ENCODE measurements at regions not wholly inside any gene's neighbourhood (a gene's known extent, or its start where the extent isn't known, plus 50 kb on each side); places are given as distances from the start of the nearest gene placed in this dataset.
"Not testable (repeated sequence)": the region's sequence is repeated elsewhere in the genome, so short reads cannot be mapped to it uniquely, and the experiment has no call there.

DNA sequence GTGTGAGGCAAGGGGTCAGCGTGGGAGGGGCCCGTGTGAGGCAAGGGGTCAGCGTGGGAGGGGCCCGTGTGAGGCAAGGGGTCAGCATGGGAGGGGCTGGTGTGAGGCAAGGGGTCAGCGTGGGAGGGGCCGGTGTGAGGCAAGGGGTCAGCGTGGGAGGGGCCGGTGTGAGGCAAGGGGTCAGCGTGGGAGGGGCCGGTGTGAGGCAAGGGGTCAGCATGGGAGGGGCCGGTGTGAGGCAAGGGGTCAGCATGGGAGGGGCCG is 119.2 kb downstream of the SEPTIN14 start:
- not testable (repeated sequence) for DNase-seq

DNA sequence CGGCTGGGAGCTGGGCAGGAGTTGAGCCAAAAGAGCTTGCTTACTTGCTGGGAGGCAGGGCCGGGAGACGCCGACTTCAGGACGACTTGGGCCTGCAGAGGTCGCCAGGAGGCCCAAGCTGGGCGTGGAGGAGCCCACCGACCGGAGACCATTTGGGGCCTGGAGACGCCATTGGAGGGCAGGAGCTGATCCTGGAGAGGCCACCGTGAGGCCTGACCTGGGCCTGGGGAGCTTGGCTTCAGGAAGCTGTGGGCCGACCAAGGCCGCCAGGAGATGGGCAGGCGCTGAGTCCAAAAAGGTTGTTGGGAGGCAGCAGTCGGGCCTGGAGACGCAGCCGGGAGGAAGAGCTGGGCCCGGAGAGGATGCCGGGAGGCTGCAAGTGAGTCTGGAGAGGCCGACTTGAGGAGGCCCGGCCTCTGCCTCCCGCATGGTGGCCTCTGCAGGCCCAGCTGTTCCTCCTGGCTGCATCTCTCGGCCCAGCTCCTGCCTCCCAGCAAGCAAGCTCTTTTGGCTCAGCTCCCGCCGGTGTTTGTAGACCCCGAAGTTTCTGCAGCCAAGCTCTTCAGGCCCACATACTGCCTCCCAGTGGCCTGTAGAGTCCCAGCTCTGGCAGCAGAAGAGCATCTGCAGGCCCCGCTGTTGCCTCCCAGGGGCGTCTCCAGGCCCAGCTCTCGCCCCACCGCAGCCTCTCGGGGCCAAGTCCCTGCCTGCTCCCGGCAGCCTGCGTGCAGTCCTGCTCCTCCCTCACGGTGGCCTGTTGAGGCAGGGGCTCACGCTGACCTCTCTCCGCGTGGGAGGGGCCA is 119.7 kb downstream of the SEPTIN14 start:
- DNase-seq, result not testable (repeated sequence)

DNA sequence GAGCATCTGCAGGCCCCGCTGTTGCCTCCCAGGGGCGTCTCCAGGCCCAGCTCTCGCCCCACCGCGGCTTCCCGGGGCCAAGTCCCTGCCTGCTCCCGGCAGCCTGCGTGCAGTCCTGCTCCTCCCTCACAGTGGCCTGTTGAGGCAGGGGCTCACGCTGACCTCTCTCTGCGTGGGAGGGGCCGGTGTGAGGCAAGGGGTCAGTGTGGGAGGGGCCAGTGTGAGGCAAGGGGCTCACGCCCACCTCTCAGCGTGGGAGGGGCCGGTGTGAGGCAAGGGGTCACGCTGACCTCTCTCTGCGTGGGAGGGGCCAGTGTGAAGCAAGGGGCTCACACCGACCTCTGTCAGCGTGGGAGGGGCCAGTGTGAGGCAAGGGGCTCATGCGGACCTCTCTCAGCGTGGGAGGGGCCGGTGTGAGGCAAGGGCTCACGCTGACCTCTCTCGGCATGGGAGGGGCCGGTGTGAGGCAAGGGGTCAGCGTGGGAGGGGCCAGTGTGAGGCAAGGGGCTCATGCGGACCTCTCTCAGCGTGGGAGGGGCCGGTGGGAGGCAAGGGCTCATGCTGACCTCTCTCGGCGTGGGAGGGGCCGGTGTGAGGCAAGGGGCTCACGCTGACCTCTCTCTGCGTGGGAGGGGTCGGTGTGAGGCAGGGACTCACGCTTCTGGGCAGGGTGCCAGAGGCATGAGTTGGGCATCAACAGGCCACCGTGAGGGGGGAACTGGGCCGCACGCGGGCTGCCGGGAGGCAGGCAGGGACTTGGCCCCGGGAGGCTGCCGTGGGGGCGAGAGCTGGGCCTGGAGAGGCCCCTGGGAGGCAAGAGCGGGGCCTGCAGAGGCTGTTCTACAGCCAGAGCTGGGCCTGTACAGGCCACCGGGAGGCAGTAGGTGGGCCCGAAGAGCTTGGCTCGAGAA is 120.6 kb downstream of the SEPTIN14 start:
- DNase-seq, result not testable (repeated sequence)

DNA sequence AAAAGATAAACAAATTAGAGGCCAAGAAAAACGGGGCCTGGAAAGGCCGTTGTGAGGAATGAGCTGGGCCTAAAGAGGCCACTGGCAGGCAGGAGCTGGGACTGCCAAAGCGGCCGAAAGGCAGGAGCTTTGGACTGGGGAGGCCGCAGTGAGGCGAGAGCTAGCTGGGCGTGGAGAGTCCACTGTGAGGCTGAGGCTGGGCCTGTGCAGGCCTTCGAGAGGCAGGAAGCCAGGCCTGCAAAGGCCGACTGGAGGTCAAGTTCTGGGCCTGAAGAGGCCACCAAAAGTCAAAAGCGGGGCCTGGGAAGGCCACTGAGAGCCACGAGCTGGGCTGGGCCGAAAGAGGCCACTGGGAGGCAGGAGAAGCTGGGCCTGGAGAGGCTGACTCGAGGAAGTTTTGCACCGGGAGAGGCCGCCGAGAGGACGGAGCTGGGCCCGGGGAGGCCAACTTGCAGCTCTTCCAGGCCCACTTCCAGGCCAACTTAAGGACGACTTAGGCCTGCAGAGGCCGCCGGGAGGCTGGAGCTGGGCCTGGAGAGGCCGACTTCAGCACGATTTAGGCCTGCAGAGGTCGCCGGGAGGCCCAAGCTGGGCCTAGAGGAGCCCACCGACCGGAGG is 121.8 kb downstream of the SEPTIN14 start:
- DNase-seq, result not testable (repeated sequence)

DNA sequence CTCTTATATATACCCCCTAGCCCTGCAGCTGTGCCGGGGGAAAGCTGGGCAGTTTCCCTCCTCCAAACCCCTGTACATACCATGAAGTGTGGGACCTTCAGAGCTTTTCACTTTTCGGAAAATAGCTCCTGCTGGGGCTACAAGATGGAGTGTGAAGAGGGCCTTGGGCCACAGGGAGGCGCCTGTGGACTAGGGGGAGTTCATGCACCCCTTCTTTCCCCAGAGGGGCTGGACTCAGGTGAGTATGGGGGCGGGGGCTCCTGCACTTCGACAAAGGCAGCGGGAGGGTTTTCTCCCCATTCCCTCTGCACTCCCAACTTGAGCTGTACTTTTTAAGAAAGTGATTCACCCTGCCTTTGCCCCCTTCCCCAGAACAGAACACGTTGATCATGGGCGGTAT is 122.5 kb downstream of the SEPTIN14 start:
- DNase-seq, result not testable (repeated sequence)

DNA sequence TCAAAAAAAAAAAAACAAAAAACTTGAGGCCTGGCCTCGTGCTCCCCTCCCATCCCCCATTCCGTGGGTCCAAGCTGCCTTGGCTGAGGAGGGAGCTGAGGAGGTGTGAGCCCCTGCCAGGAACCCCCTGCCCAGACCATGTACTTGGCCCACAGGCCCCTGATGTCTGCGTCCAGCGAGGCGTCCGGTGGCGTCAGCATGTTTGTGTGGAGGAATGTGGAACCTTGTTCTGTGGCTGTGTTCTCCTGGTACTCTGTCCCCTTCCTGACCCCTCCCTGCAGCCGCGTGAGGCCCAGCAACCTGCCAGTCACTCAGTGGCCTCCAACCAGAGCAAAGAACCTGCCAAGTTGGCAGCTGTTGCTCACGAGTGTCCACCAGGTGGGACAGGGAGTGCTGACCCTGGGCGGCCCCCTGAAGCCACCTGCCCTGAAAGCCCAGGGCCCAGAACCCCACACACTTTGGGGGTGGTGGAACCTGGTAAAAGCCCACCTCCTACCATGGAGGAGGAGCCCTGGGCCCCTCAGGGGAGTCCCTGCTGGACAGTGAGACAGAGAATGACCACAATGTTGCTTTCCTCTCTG is 125.8 kb downstream of the SEPTIN14 start:
- DNase-seq, result not testable (repeated sequence)

DNA sequence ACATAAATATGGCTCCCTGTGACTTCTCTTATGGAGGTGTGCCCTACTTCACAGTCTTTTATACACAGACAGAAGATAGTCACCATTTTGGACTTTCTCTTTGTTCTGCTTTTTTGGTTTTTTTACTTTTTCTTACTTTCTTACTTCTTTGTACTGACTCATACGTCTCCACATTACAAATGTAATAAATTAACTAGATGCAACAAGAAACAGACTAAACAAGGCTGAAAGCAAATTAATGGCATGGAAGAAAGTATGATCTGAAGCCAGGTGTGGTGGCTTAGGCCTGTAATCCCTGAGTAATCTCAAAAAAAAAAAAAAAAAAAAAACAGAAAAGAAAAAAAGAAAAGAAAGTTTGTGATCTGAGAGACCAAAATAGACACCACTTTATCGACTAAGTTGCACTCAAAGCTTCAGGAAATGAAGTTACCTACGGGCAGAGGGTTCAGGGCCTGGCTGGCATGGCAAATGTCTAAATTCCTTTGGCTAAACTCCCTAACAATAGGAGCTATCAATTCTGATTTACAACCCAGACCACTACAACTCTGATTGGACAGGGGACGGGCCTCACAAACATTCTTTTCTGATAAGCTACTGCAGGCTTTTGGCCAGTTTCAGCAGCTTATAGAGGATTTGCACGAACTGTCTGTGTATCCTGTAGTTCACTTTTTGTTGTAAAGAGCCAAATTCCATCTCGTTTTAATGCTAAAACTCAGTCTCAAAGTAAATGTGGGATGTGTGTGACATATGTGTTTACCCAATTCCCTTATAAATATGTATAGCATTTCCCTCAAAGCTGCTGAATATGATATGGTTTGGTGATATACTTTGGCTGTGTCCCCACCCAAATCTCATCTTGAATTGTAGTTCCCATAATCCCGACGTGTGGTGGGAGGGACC is 129.1 kb downstream of the SEPTIN14 start:
- DNase-seq, result no peak

DNA sequence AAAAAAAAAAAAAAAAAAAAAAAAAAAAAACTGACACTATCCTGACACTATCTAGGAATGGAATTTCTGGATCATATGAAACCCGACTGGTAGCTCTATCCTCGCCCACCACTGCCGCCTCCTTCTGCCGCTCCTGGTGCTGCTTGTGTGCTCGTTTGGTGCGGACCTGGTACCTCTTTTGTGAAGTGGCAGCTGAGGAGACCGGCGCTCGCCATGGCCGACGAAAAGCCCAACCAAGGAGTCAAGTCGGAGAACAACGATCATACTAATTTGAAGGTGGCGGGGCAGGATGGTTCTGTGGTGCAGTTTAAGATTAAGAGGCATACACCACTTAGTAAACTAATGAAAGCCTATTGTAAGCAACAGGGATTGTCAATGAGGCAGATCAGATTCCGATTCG is 130.6 kb downstream of the SEPTIN14 start:
- DNase-seq, result no peak

DNA sequence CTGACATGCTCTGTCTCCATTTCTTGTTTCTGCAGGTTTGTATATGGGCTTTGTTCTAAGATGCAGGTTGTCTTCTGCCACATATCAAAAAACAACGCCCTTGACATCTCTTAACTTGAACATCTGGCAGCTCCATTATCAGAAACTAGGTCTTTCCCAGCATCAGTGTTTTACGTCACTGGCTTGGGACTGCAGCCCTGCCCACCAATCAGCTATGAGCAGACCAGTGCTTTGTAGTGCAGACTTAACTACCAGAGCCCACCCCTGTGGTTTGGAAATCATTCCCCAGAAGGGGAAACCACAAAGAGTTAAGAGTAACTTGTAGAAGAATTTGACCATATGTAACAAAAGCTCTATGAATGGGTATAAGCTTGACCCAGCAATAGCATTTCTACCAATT is 132.4 kb downstream of the SEPTIN14 start:
- no peak for DNase-seq

DNA sequence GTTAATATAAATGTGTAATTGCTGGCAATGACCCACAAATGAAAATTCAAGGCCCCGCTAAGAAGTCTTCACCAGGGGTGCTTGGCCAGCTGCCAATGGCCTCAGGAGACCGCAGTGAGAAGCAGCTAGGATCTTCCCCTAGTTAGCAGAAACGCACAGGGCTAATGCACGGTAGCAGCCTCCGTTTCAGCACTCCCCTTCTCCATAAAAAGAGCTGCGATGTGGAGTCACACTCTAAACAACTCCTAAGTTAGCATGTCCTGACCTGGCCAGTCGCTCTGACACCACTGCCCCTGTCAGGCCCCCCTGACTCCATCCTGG is 139.0 kb downstream of the SEPTIN14 start:
- no peak for DNase-seq

DNA sequence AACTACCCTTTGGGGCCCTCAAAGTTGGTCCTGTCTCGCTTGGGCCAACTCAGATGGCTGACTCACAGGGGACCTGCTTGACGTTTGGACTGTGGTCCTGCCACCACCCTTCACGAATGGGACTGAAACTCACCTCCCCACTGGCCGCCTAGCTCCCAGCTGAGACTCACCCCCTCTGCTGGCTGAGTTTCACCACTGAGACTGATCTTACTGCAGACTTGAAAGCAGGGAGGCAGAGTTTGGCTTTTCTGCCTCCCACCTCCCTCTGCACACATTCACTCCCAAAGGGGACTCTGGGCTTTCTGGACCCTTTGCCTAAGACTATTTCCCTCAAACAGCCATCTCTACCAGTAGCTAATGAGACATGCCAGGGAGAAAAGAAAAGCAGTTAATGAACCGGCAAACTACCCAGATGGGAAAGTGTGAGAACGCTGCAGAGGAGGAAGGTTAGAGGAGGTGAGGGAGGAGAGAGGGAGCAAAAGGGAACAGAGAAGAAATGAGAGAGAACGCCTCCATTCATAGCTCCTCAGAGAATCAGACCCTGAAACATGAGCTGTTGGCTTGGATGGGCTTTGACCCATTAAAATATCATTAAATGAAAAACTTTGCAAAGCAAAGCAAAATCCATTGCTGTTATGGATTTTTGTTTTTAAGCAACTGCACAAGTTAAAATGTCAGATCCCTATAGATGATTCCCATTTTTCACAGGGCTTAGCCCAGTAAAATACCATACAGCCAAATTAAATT is 139.5 kb downstream of the SEPTIN14 start:
- not testable (repeated sequence) for DNase-seq

DNA sequence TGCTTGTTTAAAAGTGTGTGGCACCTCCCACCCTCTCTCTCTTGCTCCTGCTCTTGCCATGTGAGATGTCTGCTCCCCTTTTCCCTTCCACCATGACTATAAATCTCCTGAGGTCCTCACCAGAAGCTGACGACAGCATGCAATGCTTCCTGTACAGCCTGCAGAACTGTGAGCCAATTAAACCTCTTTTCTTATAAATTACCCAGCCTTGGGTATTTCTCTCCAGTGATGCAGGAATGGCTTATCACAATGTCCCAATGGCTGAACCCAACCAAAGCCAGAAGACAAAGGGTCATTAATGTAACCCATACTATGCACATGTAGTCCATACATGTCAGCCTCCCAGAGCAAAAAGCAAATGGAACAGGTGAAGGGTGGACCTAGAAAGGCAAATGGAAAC is 141.5 kb downstream of the SEPTIN14 start:
- DNase-seq, result not testable (repeated sequence)

DNA sequence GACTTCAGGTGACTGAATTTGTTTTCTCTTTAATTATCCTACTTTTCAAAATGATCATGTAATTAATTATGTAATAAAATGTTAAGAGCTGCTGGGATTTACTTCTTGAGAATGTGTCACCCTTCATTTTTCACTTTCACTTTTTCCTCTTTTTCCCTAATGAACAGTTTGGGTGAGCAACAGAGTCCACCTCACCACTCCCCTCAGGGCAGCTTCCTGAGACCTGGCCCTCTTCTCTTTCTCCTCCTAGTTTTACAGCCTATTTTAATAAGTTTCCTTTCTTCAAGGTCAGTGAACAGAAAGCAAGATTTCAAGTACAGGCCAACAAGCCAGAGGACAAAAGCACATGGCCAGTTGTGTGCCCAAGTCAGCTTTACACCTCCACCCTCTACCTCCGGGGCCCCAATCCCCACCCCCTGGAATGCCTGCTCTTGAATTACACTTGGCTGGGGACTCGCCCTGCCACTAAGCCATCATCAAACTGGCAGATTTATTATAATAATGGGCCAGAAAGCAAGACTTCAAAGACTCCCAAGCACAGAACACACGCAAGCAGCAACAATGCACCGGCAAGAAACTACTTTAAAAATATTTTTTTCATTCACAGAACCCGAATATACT is 143.1 kb upstream of the VOPP1 start:
- DNase-seq, result not testable (repeated sequence)

DNA sequence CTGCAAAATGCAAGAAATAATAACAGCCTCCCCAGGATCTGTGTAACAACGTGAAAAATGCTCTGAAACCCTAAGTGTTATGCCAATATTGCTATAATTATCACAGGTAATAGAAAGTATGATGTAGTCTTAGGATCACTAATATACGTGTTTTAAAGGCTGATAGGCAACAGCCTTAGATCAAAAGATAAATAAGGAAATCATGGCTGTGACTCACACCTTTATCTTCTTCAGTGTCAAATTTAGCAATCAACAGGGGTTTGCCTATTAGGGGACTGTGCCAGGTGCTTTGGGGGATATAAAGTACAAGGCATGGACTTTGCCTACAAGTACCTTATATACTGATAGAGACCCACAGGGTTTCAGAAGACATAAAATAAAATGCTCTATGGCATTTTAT is 142.1 kb upstream of the VOPP1 start:
- DNase-seq, result not testable (repeated sequence)

DNA sequence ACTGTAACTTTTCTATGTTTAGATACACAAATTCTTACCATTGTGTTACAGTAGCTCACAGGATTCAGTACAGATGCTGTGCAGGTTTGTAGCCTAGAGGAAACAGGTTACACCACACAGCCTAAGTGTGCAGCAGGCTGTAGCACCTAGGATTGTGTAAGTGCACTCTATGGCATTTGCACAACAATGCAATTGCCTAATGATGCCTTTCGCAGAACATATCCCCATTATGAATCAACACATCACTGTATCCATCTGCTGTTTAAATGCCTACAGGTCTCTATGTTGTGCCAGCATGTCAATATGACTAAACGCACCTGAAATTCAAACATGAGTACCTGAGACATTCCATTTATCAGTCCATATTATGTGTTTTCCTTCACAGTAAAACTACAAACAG is 138.0 kb upstream of the VOPP1 start:
- not testable (repeated sequence) for DNase-seq

DNA sequence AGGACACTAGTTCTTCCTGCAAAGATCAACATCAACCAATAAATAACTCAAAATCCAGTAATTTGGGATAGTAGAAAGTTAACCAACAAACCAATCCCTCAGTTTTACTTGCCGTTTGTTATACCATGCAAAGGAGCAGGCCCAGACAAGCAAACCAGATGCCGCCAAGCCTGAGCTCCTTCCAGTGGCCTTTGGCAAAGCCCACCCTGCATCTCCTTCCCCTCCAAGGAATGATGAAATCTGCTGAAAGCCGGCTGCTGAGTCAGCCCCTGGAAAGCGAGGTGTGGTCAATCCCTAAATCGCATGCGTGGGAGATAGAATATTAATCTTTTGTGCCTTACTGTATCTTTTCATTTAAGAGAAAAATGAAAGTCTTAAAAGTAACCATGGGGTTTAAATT is 135.7 kb upstream of the VOPP1 start:
- DNase-seq, result not testable (repeated sequence)

DNA sequence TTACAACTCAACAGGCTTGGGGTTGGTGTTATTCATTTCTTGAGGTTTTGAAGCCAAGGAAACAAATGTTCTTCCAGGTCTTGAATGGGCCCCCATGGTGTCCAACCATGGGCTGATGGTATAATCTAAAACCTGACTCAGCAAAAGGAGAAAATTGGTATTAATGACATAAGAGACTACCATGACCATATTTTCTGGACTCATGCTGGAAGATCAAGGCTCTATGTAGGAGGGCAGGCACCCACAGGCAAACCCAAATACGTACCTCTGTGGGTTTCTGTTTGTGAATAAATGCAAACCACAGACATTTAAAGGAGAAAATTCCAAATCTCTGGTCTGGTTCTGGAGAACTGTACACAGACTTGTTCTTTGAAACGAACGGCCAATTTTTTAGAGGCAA is 135.1 kb upstream of the VOPP1 start:
- not testable (repeated sequence) for DNase-seq

DNA sequence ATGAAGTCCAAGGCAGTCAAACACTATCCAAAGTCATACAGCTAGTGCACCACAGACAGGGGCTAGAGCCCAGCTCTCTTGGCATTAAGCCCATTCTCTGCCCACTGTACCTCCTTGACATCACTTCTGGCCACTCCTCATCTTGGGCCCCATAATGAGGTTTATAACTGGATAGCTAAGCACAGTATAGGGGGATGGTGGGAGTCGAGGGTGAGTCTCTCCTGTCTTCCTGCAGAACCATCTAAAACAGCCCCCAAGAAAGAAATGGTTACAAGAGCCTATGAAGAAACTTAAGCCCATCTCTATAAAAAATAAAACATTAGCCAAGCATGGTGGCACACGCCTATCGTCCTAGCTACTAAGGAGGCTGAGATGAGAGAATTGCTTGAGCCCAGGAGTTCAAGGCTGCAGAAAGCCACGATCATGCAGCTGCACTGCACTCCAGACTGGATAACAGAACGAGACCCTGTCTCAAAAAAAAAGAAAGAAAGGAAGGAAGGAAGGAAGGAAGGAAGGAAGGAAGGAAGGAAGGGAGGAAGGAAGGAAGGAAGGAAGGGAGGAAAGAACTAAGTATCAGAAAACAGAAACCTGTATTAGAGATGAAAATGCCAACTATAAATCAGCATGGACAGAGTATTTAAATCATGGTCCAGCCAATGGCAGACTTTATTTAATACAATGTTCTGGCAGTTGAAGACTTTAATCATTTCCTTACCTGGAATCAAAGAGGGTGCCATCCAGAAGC is 134.3 kb upstream of the VOPP1 start:
- DNase-seq, result not testable (repeated sequence)

DNA sequence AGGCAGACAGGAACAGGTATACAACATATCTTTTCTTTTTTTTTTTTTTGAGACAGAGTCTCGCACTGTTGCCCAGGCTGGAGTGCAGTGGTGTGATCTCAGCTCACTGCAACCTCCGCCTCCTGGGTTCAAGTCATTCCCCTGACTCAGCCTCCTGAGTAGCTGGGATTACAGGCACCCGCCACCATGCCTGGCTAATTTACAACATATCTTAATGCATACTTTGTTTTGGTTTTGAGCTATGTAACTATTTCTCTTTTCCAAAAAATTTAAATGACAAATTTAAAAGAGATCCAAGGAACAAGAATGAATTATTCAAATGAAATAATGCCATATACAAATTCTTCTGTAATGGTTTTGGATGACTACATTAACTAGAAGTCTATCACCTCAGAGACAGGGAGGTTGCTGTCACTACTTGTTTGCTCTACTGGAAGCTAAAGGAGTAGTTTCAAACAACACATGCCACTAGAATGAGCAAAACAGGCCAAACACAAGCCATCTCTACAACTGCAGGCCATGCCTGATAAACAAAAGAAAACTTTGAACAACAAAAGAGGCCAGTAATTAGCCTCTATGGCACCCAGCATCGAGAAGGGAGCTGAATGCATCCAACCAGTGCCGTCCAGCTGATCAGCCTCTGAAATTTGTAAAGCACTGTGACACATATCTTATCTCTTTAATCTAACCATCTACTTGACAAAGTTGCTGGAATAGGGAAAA is 133.6 kb upstream of the VOPP1 start:
- not testable (repeated sequence) for DNase-seq

DNA sequence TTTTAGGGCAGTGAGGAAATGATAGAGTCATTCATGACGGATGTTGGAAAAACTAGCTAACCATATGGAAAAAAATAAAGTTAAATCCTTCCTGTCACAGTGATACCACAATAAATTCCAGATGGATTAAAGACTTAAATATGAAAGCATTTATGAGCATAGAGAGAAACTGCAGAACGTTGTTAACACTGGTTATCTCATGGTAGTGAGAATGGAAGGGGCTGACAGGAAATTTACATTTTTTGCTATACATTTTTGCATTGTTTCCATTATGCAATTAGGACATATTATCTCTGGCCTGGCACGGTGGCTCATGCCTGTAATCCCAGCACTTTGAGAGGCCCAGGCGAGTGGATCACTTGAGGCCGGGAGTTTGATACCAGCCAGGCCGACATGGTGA is 130.5 kb upstream of the VOPP1 start:
- DNase-seq, result not testable (repeated sequence)

All from Kasumi-1 (cell line).